H1 (cell line): ENCODE measurements at regions not wholly inside any gene's neighbourhood (a gene's known extent, or its start where the extent isn't known, plus 50 kb on each side); places are given as distances from the start of the nearest gene placed in this dataset.
A peak's percentile ranks its signal among the peaks of the same experiment; 100 is the strongest.

ENCODE experiments used
- CTCF ChIA-PET: fragments of 300-600 bp; sonication (Branson Sonifier 250); formaldehyde crosslinking; loops from one replicate; lab custom pipeline; 2021; ENCODE audit not compliant: partially characterized antibody; lab: Charles Lee
- POLR2A ChIA-PET: fragments of 300-600 bp; sonication (Branson Sonifier 250); formaldehyde crosslinking; loops from one replicate; lab custom pipeline; 2021; ENCODE audit warnings: inconsistent platforms; ENCODE audit not compliant: partially characterized antibody; lab: Charles Lee
- DNase-seq, 2 experiments: peaks; one replicate each; pipeline versions ENCODE4 v3.0.0 to v3.0.0-alpha.2; 2010 to 2022; ENCODE audit warnings: low spot score in 2 of 2, low read depth in 1 of 2, mixed read lengths in 1 of 2
- FAIRE-seq: peaks from 2 replicates; lab custom pipeline; 2011; peaks lifted over from hg19 to GRCh38; lab: Jason Lieb, UNC
- H2AFZ ChIP-seq: 2 replicates; pipeline ENCODE4 v1.8.1; 2012; ENCODE audit warnings: low read length, inconsistent platforms
- H2AK5ac ChIP-seq: 2 replicates; pipeline ENCODE4 v1.6.1; 2013; ENCODE audit warnings: low read depth, low read length
- H2BK120ac ChIP-seq: replicated peaks from 2 replicates; pipeline ENCODE3; 2013; ENCODE audit warnings: low read depth, low read length, inconsistent platforms
- H2BK12ac ChIP-seq: 2 replicates; pipeline ENCODE4 v1.6.1; 2013; ENCODE audit warnings: low read depth, low read length
- H2BK15ac ChIP-seq: 2 replicates; pipeline ENCODE4 v1.6.1; 2013; ENCODE audit warnings: low read length
- H2BK20ac ChIP-seq: 2 replicates; pipeline ENCODE4 v1.6.1; 2013; ENCODE audit warnings: low read length
- H2BK5ac ChIP-seq: 2 replicates; pipeline ENCODE4 v1.6.1; 2013; ENCODE audit warnings: low read depth, low read length
- H3K14ac ChIP-seq: 2 replicates; pipeline ENCODE4 v1.6.1; 2013; ENCODE audit warnings: inconsistent platforms; ENCODE audit not compliant: insufficient read length
- H3K18ac ChIP-seq: 2 replicates; pipeline ENCODE4 v1.6.1; 2013; ENCODE audit warnings: low read length; ENCODE audit errors: extremely low read depth
- H3K23ac ChIP-seq: 2 replicates; pipeline ENCODE4 v1.6.1; 2013; ENCODE audit warnings: inconsistent platforms; ENCODE audit not compliant: insufficient read length
- H3K23me2 ChIP-seq: 2 replicates; pipeline ENCODE4 v1.6.1; 2013; ENCODE audit warnings: low read depth, low read length
- H3K27ac ChIP-seq: 2 replicates; pipeline ENCODE4 v1.6.1; 2011; ENCODE audit warnings: low read depth, low read length, inconsistent platforms
- H3K27me3 ChIP-seq, 4 experiments: replicated peaks in 1 of 4; 1 replicate in 1 of 4; 2 replicates in 3 of 4; pipeline versions ENCODE4 v1.6.1 to v1.8.1; 2011 to 2013; ENCODE audit warnings: low read length in 3 of 4, mild to moderate bottlenecking in 3 of 4, inconsistent platforms in 2 of 4, mixed read lengths in 2 of 4, moderate library complexity in 1 of 4; ENCODE audit not compliant: control insufficient read depth in 3 of 4, insufficient read depth in 3 of 4; ENCODE audit errors: extremely low read depth in 1 of 4
- H3K36me3 ChIP-seq, 4 experiments: 2 replicates each; pipeline versions ENCODE4 v1.6.1 to v1.8.1; 2011 to 2013; ENCODE audit warnings: mild to moderate bottlenecking in 4 of 4, low read length in 3 of 4, moderate library complexity in 2 of 4, control low read depth in 1 of 4, inconsistent platforms in 1 of 4; ENCODE audit not compliant: insufficient read depth in 4 of 4, control insufficient read depth in 2 of 4
- H3K4ac ChIP-seq: replicated peaks from 2 replicates; pipeline ENCODE3; 2013; ENCODE audit warnings: low read length, low read depth, mixed read lengths, inconsistent platforms; ENCODE audit not compliant: insufficient read length
- H3K4me1 ChIP-seq, 4 experiments: replicated peaks in 1 of 4; 1 replicate in 1 of 4; 2 replicates in 3 of 4; pipeline versions ENCODE4 v1.6.1 to v1.8.1; 2011 to 2013; ENCODE audit warnings: low read length in 3 of 4, inconsistent platforms in 2 of 4, mixed read lengths in 1 of 4; ENCODE audit not compliant: insufficient read depth in 4 of 4, control insufficient read depth in 3 of 4
- H3K4me2 ChIP-seq, 2 experiments: 2 replicates each; pipeline versions ENCODE4 v1.6.1 to v1.8.1; 2011 to 2013; ENCODE audit warnings: low read depth in 2 of 2, low read length in 2 of 2, control low read depth in 1 of 2, inconsistent platforms in 1 of 2, mild to moderate bottlenecking in 1 of 2; ENCODE audit not compliant: insufficient read depth in 1 of 2
- H3K4me3 ChIP-seq, 4 experiments: fragments of 200-600, 300-600 bp in 1 of 4; sonication (generic), shearing (Covaris generic), sonication (Bioruptor Twin) in 1 of 4; 2 replicates each; pipeline versions ENCODE4 v1.5.1 to v1.8.1; 2011 to 2016; ENCODE audit warnings: low read length in 4 of 4, low read depth in 3 of 4, control low read depth in 2 of 4, inconsistent platforms in 2 of 4, mild to moderate bottlenecking in 2 of 4, mixed read lengths in 1 of 4, moderate library complexity in 1 of 4; ENCODE audit not compliant: insufficient read depth in 2 of 4; ENCODE audit errors: extremely low read depth in 1 of 4
- H3K56ac ChIP-seq: replicated peaks from 2 replicates; pipeline ENCODE3; 2013; ENCODE audit warnings: low read depth, mild to moderate bottlenecking, mixed read lengths, low read length, inconsistent platforms; ENCODE audit not compliant: insufficient read length
- H3K79me1 ChIP-seq: 2 replicates; pipeline ENCODE4 v1.6.1; 2013; ENCODE audit warnings: low read depth, low read length, control low read depth
- H3K79me2 ChIP-seq, 2 experiments: 2 replicates each; pipeline versions ENCODE4 v1.6.1 to v1.8.1; 2012 to 2013; ENCODE audit warnings: low read length in 2 of 2, mild to moderate bottlenecking in 2 of 2, inconsistent platforms in 1 of 2; ENCODE audit not compliant: insufficient read depth in 2 of 2, control insufficient read depth in 1 of 2
- H3K9ac ChIP-seq, 4 experiments: replicated peaks in 1 of 4; 1 replicate in 1 of 4; 2 replicates in 3 of 4; pipeline versions ENCODE4 v1.6.1 to v1.8.1; 2011 to 2013; ENCODE audit warnings: low read depth in 3 of 4, low read length in 3 of 4, control low read depth in 2 of 4, mild to moderate bottlenecking in 2 of 4, moderate library complexity in 2 of 4, inconsistent platforms in 1 of 4; ENCODE audit errors: extremely low read depth in 1 of 4
- H3K9me3 ChIP-seq, 2 experiments: 2 replicates each; pipeline versions ENCODE4 v1.6.1 to v1.8.1; 2012 to 2013; ENCODE audit warnings: mild to moderate bottlenecking in 2 of 2, moderate library complexity in 2 of 2, control low read depth in 1 of 2, inconsistent platforms in 1 of 2, low read depth in 1 of 2, low read length in 1 of 2, mixed read lengths in 1 of 2; ENCODE audit not compliant: insufficient read depth in 2 of 2
- H4K20me1 ChIP-seq, 2 experiments: replicated peaks in 1 of 2; 2 replicates each; pipeline versions ENCODE3 to v1.8.1; 2011 to 2013; ENCODE audit warnings: inconsistent platforms in 2 of 2, low read length in 2 of 2, mild to moderate bottlenecking in 1 of 2; ENCODE audit not compliant: insufficient read depth in 2 of 2, control insufficient read depth in 1 of 2
- H4K5ac ChIP-seq: 2 replicates; pipeline ENCODE4 v1.6.1; 2013; ENCODE audit warnings: low read length, low read depth, mixed read lengths, inconsistent platforms; ENCODE audit not compliant: insufficient read length
- H4K8ac ChIP-seq: 2 replicates; pipeline ENCODE4 v1.8.0; 2013; ENCODE audit warnings: mild to moderate bottlenecking, moderate library complexity, low read length, inconsistent platforms; ENCODE audit not compliant: insufficient read depth; ENCODE audit errors: extremely low read depth
- H4K91ac ChIP-seq: replicated peaks from 2 replicates; pipeline ENCODE3; 2013; ENCODE audit warnings: low read length, mixed read lengths, inconsistent platforms; ENCODE audit not compliant: insufficient read length
- CHD2 ChIP-seq: IDR thresholded peaks from 2 replicates; pipeline ENCODE4 v1.6.1; 2012; ENCODE audit warnings: low read length, improper control_type of control experiment
- CTBP2 ChIP-seq: IDR thresholded peaks from 2 replicates; pipeline ENCODE4 v1.7.0; 2011; ENCODE audit warnings: borderline replicate concordance, mild to moderate bottlenecking, moderate library complexity, mixed read lengths, low read length; ENCODE audit not compliant: insufficient read depth, insufficient read length
- EGR1 ChIP-seq: IDR thresholded peaks from 2 replicates; pipeline ENCODE4 v1.6.1; 2011; ENCODE audit warnings: low read depth, low read length, borderline replicate concordance
- EZH2 ChIP-seq: fragments of 200-600 bp; sonication (generic); IDR thresholded peaks from 2 replicates; pipeline ENCODE4 v1.7.1; 2012; ENCODE audit warnings: low read depth, mild to moderate bottlenecking, moderate library complexity, low read length, inconsistent platforms; ENCODE audit not compliant: severe bottlenecking
- GTF2F1 ChIP-seq: IDR thresholded peaks from 2 replicates; pipeline ENCODE4 v1.6.1; 2012; ENCODE audit warnings: low read depth, low read length, improper control_type of control experiment, borderline replicate concordance
- HDAC6 ChIP-seq: IDR thresholded peaks from one replicate; pipeline ENCODE4 v1.7.1; 2012; ENCODE audit warnings: low read depth, mild to moderate bottlenecking, inconsistent platforms, low read length, moderate library complexity
- JUND ChIP-seq: IDR thresholded peaks from 2 replicates; pipeline ENCODE4 v1.6.1; 2011; ENCODE audit warnings: mild to moderate bottlenecking, improper control_type of control experiment, low read length
- MAX ChIP-seq: IDR thresholded peaks from 2 replicates; pipeline ENCODE4 v1.6.1; 2012; ENCODE audit warnings: inconsistent platforms
- POU5F1 ChIP-seq: IDR thresholded peaks from 2 replicates; pipeline ENCODE4 v1.6.1; 2011; ENCODE audit warnings: low read depth, mild to moderate bottlenecking, low read length, moderate library complexity
- RXRA ChIP-seq: IDR thresholded peaks from 2 replicates; pipeline ENCODE4 v1.6.1; 2011; ENCODE audit warnings: low read depth, mild to moderate bottlenecking, low read length, moderate library complexity; ENCODE audit not compliant: insufficient read depth
- TAF1 ChIP-seq: IDR thresholded peaks from 2 replicates; pipeline ENCODE4 v1.6.1; 2011; ENCODE audit warnings: mild to moderate bottlenecking, low read depth, low read length
- TAF7 ChIP-seq: optimal IDR thresholded peaks from 2 replicates; pipeline ENCODE3; 2011; ENCODE audit warnings: low read depth, mild to moderate bottlenecking, inconsistent platforms, low read length, moderate library complexity, borderline replicate concordance
- USF2 ChIP-seq: IDR thresholded peaks from 2 replicates; pipeline ENCODE4 v1.6.1; 2011; ENCODE audit warnings: low read length, improper control_type of control experiment
- YY1 ChIP-seq: IDR thresholded peaks from 2 replicates; pipeline ENCODE4 v1.6.1; 2011; ENCODE audit warnings: low read depth, mild to moderate bottlenecking, low read length
- WGBS, 2 experiments: shearing (Covaris generic) in 1 of 2; methylation state at CpG; one replicate each; pipeline versions ENCODE4 v1.1.6 to v1.1.7; 2013 to 2015; ENCODE audit warnings: low lambda C conversion rate in 2 of 2, mixed read lengths in 2 of 2, inconsistent platforms in 1 of 2, low coverage in 1 of 2, missing lambda C conversion rate in 1 of 2; ENCODE audit not compliant: insufficient replicate concordance in 2 of 2, insufficient coverage in 1 of 2, insufficient read length in 1 of 2; ENCODE audit errors: extremely low coverage in 1 of 2, missing lambda C conversion rate in 1 of 2; 5-methylcytosine and 5-hydroxymethylcytosine counted together

GRCh38 chr13:40483601-40484000, 182.8 kb downstream of the FOXO1 start:
- Histone ChIP-seq H2AK5ac (no peak overlapping the region), H4K20me1 (no peaks in the 10 kb centered on the region), H3K23ac (no peak overlapping the region), H3K4me3 (no peak overlapping the region), H2BK15ac (0 out of 2 replicates have a peak overlapping the region, but pooled peaks have one; percentile 2), H3K4me2 (no peak overlapping the region), H3K14ac (no peak overlapping the region), H3K27me3 (peaks cover 0 to 1% (median 0%) of the 10 kb centered on the region in 4 experiments; a peak in 1 of 7 replicates), H3K56ac (no peak overlapping the region), H4K91ac (no peak overlapping the region), H3K9me3 (no peaks in the 10 kb centered on the region), H3K9ac (no peak overlapping the region), H3K79me1 (no peaks in the 10 kb centered on the region), H3K23me2 (no peaks in the 10 kb centered on the region), H3K18ac (no peak overlapping the region), H3K36me3 (no peaks in the 10 kb centered on the region), H3K27ac (no peak overlapping the region), H2BK5ac (no peak overlapping the region), H4K5ac (no peak overlapping the region), H4K8ac (no peak overlapping the region), H2BK20ac (peak overlapping the region; percentile 57; the same call in 1 of the 2 replicates), H2AFZ (no peak overlapping the region), H3K79me2 (no peaks in the 10 kb centered on the region), H3K4ac (no peak overlapping the region), H3K4me1 (peaks cover 2 to 12% (median 6%) of the 10 kb centered on the region in 4 experiments; a peak in 6 of 7 replicates), H2BK12ac (no peak overlapping the region), H2BK120ac (no peak overlapping the region)
- ChIA-PET POLR2A (no interaction called here), CTCF (interaction anchor here (1.0 to 2.2 kb wide), 4 partner anchors 10 to 212 kb away, joined by 3 to 9 read pairs (median 4); no protein-coding TSS in a partner anchor)
- FAIRE-seq (no peak), DNase-seq (no peak)
- WGBS, 2 experiments: 94% methylated on average over 13 of the region's 13 CpGs; no CpG with 5 or more reads in 1 of the 2 experiments
- TF ChIP-seq RXRA (no peak), EZH2 (no peak), POU5F1 (no peak), JUND (no peak), YY1 (no peak), CHD2 (no peak), CTBP2 (no peak), EGR1 (no peak), USF2 (no peak), TAF7 (no peak), TAF1 (no peak), MAX (no peak), GTF2F1 (no peak), HDAC6 (no peak)
